ENCODE measurements at regions not wholly inside any gene's neighbourhood (a gene's known extent, or its start where the extent isn't known, plus 50 kb on each side); places are given as distances from the start of the nearest gene placed in this dataset.
"Not testable (repeated sequence)": the region's sequence is repeated elsewhere in the genome, so short reads cannot be mapped to it uniquely, and the experiment has no call there.

DNA sequence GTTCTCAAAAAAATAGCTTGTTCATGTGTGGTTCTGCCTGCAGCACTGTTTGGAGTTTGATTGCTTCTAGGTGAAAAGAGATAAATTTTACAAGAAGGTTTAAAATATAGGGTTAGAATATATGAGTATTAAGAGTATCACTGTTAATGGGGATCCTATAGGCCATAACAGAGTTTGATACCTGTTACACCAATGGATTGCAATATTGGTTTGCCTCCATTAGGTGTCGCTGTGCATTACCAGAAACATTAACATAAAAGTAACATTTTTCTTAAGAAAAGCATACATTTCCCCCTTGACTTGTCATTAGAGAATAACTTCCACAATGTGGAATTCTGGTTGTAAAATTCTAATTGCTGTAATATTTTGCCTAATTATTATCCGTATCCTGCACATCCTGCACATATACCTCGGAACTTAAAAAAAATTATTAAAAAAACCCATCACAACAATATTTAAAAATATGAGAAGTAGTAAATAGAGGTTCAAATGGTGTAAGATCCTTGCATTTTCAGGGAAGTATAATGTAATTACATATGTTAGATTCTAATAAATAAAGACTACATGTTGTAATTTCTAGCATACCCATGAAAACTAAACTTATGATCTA is 63.0 kb downstream of the CYP4A11 start:
- H3K18ac ChIP-seq (ENCODE audit: low read length); H3K4me2 ChIP-seq (ENCODE audit: low read length); H3K79me1 ChIP-seq (ENCODE audit: low read length); H3K23ac ChIP-seq (ENCODE audit: low read length); H3K9ac ChIP-seq (ENCODE audit: low read length); H3K79me2 ChIP-seq (ENCODE audit: control insufficient read depth, insufficient read depth, low read length, poor library complexity); H4K8ac ChIP-seq (ENCODE audit: low read depth, low read length); H2AFZ ChIP-seq (ENCODE audit: insufficient read depth, low read length, poor library complexity); H2AK5ac ChIP-seq (ENCODE audit: low read length); H2BK12ac ChIP-seq (ENCODE audit: low read length); H3K4me1 ChIP-seq (ENCODE audit: control insufficient read depth in 1 of 2, insufficient read depth in 2 of 2, low read length in 2 of 2); H3K27me3 ChIP-seq (ENCODE audit: insufficient read depth, low read length); H3K9me3 ChIP-seq (ENCODE audit: insufficient read depth, low read depth, low read length); H3K14ac ChIP-seq (ENCODE audit: low read length); H2BK5ac ChIP-seq (ENCODE audit: low read depth, low read length, poor library complexity); H4K12ac ChIP-seq (ENCODE audit: low read depth, low read length); H3K4ac ChIP-seq (ENCODE audit: low read depth, low read length); H3K36me3 ChIP-seq (ENCODE audit: control insufficient read depth in 1 of 2, insufficient read depth in 2 of 2, low read length in 2 of 2); H4K91ac ChIP-seq (ENCODE audit: low read depth, low read length); H3K4me3 ChIP-seq (ENCODE audit: low read depth, low read length); H2BK120ac ChIP-seq (ENCODE audit: insufficient read depth, low read length, poor library complexity); H3K27ac ChIP-seq (ENCODE audit: low read depth, low read length): not testable (repeated sequence)
- no CpG with 5 or more reads among the region's 3 CpGs for WGBS (ENCODE audit: extremely low coverage, insufficient coverage, insufficient read length)
- peak; percentile 12 to 73 for DNase-seq

GRCh38 chr1:46876093-46876492 is 65.2 kb downstream of the CYP4A11 start:
- H3K79me1 ChIP-seq (ENCODE audit: low read length); H2BK120ac ChIP-seq (ENCODE audit: insufficient read depth, low read length, poor library complexity); H2BK5ac ChIP-seq (ENCODE audit: low read depth, low read length, poor library complexity); H3K9ac ChIP-seq (ENCODE audit: low read length); H3K4me2 ChIP-seq (ENCODE audit: low read length); H3K4ac ChIP-seq (ENCODE audit: low read depth, low read length); H3K27ac ChIP-seq (ENCODE audit: low read depth, low read length); H4K12ac ChIP-seq (ENCODE audit: low read depth, low read length); H3K27me3 ChIP-seq (ENCODE audit: insufficient read depth, low read length); H3K23ac ChIP-seq (ENCODE audit: low read length); H4K91ac ChIP-seq (ENCODE audit: low read depth, low read length); H2BK12ac ChIP-seq (ENCODE audit: low read length); H3K79me2 ChIP-seq (ENCODE audit: control insufficient read depth, insufficient read depth, low read length, poor library complexity); H2AK5ac ChIP-seq (ENCODE audit: low read length); H3K4me1 ChIP-seq (ENCODE audit: control insufficient read depth in 1 of 2, insufficient read depth in 2 of 2, low read length in 2 of 2); H2AFZ ChIP-seq (ENCODE audit: insufficient read depth, low read length, poor library complexity); H3K4me3 ChIP-seq (ENCODE audit: low read depth, low read length); DNase-seq; H3K14ac ChIP-seq (ENCODE audit: low read length); H4K8ac ChIP-seq (ENCODE audit: low read depth, low read length); H3K36me3 ChIP-seq (ENCODE audit: control insufficient read depth in 1 of 2, insufficient read depth in 2 of 2, low read length in 2 of 2); H3K18ac ChIP-seq (ENCODE audit: low read length); H3K9me3 ChIP-seq (ENCODE audit: insufficient read depth, low read depth, low read length): not testable (repeated sequence)
- no CpG with 5 or more reads among the region's 4 CpGs for WGBS (ENCODE audit: extremely low coverage, insufficient coverage, insufficient read length)

Measured in trophoblast cell (in vitro differentiated cells and primary cell).